GM18526 (cell line): ENCODE measurements at regions not wholly inside any gene's neighbourhood (a gene's known extent, or its start where the extent isn't known, plus 50 kb on each side); places are given as distances from the start of the nearest gene placed in this dataset.

Source experiments
- POLR2A ChIP-seq: IDR thresholded peaks from 3 replicates; pipeline ENCODE4 v1.6.1; 2011; ENCODE audit not compliant: insufficient read length; ENCODE audit errors: extremely low read depth

DNA sequence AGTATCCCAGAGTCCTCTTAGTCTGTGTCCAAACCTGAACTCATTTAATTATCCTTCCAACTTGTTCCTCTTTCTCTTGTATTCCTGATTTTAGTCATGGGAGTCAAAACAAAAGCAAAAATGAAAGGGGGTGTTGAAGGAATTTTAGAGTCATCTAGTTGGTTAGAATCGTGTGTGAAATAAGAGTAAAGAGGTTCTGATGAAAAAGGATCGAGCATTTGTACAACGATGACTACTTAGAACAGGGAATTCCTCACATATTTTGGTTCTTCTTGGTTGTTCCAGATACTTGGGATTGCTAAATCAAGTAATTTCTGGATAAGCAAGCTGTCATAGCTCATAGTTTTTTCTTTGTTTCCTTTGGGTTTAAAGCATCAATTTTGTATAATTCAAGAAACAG is 194.4 kb downstream of the BCOR start:
- no peak for TF ChIP-seq POLR2A

DNA sequence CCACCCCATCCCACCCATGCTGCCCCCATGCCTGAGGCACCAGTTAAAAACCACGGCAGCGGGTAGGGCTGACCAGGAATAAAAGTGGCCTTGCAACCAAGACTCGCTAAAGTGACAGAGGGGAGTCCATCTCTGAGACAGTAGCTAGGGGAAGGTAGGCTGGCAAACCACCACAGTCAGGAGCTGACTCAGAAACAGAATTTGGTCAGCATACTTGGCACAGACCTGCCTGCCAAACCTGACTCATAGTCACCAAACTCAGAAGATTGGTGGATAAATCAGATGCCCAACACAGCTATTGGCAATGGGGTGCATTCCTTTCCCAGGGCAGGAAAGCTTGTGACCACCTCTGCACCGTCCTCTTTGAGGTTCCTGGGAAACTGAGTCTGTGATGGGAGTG is 193.8 kb downstream of the BCOR start:
- no peak for TF ChIP-seq POLR2A

DNA sequence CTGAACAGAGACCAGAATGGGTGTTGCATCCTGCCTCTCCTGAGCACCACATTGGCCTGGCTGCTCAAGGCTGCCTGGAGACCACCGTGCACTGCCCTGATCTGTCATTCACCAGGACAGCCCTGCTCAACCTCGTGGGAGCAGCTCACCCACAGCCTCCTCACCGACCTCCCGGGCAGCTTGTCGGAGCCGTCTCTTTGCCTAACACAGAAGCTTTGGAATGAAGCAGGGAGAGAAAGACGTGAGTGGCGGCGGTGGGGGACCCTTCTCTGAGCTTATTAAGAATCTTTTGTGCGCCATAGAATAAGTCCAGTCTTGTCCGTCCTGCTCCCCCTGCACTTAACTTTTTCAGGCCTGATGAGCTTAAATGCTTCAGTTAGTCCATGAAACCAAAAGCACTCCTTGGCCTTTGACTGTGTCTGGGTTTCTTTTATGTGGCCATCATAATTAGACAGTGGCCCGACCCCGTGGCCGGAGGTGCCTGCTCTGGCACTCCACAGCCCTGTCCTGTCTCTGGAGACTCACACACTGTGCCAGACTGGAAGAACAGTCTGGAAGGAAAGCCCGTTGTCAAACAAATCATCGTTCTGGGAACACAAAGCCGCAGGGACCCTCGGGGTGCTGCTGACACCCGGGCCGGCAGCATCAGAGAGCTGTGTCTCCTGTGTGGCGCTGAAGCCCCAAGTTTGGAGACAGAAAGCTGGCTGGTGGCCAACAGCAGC is 192.8 kb downstream of the BCOR start:
- no peak for TF ChIP-seq POLR2A

DNA sequence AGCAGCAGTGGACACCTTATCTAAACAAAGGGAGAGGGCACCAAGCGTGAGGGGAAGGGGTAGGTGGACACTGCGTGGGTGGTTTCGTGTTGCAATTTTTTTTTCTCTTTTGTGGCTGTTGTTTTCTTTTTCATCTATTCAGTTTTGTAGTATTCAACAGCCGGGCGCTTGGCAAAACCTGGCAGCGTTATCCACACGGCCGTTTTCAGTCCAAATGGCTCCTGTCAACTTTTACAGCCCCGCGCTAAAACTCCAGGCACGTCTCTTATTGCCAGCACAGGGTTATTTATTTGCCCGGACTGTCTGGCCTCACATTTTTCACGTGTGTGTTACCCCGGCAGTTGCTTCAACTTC is 192.2 kb downstream of the BCOR start:
- TF ChIP-seq POLR2A, result no peak

DNA sequence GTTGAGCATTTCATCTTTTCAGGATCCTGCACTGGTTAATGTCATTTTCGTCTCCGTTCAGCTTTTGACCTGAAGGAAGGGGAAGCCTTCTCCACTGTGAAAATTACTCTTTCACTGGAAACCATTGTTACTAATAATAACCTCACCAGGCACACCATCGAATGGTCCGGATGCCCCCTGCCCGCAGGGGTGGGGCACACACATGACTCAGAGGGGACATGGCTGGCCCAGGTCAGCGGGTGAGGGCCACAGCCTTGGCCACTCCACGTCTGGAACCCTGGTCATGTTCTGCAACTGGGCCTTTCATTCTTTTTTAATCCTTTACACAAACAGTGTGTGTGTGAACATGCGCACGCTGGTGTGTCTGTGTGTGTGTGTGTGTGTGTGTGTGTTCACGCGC is 191.8 kb downstream of the BCOR start:
- TF ChIP-seq POLR2A, result no peak

DNA sequence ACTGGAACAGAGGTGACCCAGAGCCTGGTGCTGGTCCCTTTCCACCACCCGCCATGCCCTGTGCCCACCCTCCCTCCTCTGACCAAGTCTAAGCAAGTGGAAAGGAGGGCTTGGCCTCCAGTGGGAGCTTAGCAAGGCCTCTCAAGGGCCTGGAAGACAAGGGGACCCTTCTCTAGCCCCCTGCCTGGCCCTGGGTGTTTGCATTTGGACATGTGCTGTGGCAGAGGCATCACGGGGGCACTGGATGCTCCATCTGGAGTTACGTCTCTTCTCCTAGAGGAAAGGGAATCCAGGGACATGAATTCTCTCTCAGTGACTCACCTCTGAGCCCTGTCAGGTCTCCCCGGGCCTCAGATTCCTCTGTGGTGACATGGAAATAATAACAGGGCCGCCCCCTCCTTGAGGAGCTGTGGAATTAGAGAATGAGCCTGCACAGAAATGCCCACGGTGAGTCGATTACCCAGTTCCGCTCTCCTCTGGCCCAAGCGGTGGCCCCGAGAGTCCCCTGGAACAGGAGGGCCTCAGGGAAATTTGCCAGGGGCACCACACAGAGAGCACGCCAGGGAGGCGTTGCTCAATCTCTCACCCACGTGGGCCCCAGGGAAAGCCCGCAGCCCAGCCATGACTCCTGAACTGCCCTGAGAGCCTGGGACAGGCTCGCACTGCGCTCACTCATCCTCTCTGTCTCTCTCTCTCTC is 189.6 kb downstream of the BCOR start:
- no peak for TF ChIP-seq POLR2A

DNA sequence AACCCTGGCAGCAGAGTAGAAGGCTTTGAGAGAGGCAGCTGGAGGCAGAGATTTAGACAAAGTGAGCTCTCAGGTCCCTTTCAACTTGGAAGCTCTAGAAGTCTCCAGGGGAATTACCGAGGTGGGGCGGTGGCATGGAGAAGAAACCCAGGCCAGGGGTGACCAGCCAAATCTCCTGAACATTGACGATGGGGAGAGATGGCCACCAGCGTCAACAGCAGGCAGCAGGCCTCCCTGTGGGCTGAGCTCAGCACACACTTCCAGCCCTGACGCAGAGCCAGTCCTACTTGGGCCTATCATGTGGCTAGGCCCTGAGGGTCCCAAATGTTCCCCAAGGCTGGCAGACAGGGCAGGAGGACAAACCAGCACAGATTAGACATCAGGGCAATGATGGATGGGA is 187.8 kb downstream of the BCOR start:
- TF ChIP-seq POLR2A, result no peak

DNA sequence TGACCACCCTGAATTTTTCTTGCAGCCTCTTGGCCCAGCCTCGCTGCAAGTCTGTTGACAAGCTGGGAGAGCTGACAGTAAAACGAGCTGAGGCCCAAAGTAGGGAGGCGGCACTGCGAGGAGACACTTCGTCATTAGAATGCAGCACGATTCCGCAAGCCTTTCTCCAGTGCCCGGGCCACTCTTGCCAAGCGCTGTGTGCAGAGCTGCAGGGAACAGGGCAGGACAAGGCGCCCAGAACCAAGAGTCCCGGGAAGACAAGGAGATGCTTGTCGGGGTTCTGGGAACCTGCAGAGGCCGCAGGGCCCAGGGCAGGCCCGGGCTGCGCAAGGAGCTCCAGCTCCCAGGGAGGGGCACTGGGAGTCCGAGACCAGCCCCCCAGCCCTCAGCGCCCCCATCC is 187.1 kb downstream of the BCOR start:
- no peak for TF ChIP-seq POLR2A

DNA sequence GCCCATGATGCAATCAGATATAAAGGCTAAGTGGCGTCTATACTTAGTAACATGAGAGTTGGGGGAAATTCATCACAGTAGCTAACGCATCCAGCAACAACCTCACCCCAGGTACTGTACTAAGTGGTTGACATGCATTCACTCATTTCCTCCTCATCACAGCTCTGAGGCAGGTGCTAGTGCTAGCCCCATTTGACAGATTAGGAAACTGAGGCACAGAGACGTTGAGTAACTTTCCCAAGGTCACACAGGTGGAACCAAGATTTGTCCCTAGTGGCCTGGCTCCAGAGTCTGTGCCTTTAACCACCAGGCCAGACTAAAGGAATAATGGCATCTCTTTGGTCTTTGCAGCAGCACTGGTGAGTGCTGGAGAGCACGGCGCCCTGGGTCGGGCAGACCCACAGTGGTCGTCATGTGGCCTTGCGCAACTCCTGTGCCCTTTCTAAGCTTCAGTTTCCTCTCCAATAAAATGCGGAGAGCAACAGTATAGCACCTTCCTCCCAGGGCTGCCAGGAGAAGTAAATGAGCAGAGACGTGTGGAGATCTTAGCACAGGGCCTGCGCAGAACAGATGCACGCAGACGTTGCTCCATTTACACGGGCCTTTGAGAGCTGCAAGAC is 186.4 kb downstream of the BCOR start:
- no peak for TF ChIP-seq POLR2A

DNA sequence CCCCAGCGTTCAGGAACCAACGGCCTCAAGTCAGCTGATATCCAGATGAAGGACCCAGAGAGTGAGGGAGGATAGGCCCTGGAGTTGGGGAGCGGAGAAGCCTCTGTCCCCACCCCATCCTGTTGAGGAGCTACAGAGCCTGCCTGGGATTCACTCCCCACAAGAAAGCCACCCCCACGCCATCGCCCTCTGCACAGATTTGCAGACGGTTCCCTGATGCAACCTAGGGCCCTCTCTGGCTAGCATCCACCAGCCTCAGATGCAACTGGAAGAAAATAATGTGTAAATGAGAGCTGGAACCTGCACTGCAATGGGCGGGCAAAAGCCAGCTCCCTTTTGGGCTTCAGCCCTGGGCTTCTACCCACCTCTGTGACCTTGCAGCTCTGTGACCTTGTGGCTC is 185.6 kb downstream of the BCOR start:
- no peak for TF ChIP-seq POLR2A

DNA sequence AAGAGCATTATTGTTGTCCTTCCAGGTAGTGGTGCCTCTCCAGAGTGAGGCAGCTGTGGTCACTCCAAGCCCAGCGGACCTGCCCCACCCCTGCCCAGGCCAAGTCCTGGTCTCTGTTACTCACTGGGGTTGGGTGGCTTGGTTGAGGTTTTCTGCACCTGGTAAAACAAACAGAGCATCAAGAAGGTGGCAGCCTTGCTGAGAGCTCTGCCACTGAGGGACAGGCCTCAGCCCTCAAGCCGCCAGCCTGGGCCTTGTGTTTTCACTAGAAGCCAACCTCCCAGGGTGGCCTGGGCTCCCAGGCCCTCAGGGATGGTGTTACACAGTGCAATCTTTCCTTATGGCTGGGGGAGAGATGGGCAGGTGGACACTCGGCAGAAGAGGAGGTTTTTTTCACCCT is 182.7 kb downstream of the BCOR start:
- no peak for TF ChIP-seq POLR2A

DNA sequence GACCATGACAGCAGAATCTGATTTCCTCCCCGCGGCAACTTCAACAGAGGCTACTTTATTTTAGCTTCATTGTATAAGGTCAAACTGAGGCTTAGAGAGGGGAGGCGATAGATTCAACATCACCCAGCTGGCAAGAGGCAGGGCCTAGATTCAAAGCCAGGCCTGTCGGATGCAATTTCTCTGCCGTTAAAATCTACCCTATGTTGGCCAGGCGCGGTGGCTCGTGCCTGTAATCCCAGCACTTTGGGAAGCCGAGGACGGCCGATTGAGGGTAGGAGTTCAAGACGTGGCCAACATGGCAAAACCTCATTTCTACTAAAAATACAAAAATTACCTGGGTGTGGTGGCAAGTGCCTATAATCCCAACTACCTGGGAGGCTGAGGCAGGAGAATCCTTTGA is 182.2 kb downstream of the BCOR start:
- TF ChIP-seq POLR2A, result no peak

DNA sequence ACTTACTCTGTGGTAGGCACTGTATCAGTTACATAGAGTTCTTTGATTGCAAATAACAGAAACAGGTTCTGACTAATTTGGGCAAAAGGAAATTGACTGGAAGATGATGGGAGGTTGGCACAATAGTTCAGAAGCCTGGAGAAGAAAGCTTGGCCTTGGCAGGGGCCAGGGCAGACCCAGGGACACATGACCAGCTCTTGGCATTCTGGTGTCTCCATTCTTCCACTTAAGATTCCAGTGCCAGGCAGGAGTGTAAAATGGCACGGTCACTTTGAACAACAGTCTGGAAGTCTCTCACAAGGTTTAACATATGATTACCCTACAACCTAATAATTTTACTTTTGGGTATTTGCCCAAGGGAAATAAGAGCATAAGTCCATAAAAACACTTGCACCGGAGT is 175.9 kb downstream of the BCOR start:
- no peak for TF ChIP-seq POLR2A

DNA sequence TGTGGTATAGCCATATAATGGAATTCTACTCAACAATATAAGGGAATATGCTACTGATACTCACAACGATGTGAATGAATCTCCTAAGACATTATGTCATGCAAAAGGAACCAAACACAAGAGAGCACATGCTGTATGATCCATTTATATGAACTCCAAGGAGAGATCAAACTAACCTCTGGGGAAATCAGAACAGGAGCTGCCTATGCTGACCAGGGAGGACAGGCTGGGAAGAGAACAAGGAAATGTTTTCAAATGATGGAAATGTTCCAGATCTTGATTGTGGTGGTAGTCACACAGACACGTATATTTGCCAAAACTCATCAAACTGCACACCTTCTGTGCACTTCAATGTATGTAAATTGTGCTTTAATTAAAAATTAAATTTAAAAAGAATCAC is 175.3 kb downstream of the BCOR start:
- no peak for TF ChIP-seq POLR2A

DNA sequence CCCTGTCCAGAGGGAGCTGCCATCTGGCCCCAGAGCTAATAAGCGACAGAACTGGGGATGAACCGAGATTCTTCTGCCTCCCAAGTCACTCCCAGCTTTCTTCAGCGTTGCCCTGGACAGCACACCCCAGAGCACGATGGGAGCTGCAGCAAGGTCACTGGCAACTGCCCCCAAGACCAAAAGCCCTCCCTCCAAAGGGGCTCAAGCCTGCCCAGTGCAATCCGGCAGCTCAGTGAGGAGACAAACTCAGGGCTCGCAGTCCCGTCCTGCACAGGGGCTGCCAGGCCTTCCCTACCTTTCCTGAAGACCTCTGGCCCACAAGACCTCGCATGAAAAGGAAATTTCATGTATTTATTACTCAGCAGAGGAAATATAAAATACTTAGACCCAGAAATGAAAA is 174.8 kb downstream of the BCOR start:
- TF ChIP-seq POLR2A, result no peak

DNA sequence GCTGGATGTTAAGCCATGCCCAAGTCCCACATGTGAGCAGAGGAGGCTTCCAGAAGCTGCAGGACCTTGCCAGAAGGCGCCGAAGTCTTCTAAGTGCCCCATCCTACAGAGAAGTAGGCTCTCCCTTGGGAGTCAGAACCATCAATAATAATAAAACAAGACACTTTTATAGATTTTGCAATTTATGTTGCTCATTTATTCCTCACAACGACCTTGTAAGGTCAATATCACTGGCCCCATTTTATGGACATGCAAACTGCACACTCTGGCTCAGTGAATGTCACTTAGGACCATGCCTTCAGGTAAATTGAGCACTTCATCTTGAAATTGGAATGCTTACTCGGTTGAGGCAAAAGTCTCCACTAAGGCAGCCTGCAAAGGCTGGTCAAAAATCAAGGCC is 170.4 kb downstream of the BCOR start:
- TF ChIP-seq POLR2A, result no peak
